NCI-H82 (cell line): ENCODE measurements at regions not wholly inside any gene's neighbourhood (a gene's known extent, or its start where the extent isn't known, plus 50 kb on each side); places are given as distances from the start of the nearest gene placed in this dataset.
"Not testable (repeated sequence)": the region's sequence is repeated elsewhere in the genome, so short reads cannot be mapped to it uniquely, and the experiment has no call there.

Source experiments
- DNase-seq: peaks from one replicate; lab custom pipeline; 2025; lab: John Stamatoyannopoulos, UW

GRCh38 chr1:30660241-30660640 is 63.1 kb downstream of the MATN1 start:
- DNase-seq = no peak

GRCh38 chr1:30659702-30660101 is 63.7 kb downstream of the MATN1 start:
- no peak for DNase-seq

- not testable (repeated sequence) for DNase-seq
Measured at GRCh38 chr1:30658375-30658774, 65.0 kb downstream of the MATN1 start.

- no peak for DNase-seq
Measured at GRCh38 chr1:30658014-30658336, 65.4 kb downstream of the MATN1 start.

GRCh38 chr1:30657131-30658013 is 66.0 kb downstream of the MATN1 start:
- DNase-seq = no peak

- no peak for DNase-seq
Measured at GRCh38 chr1:30656171-30656940, 67.0 kb downstream of the MATN1 start.

GRCh38 chr1:30655672-30656071 is 67.7 kb downstream of the MATN1 start:
- no peak for DNase-seq

- no peak for DNase-seq
Measured at GRCh38 chr1:30654188-30654587, 69.2 kb downstream of the MATN1 start.

- DNase-seq = peak; percentile 65
Measured at GRCh38 chr1:30652152-30652841, 71.1 kb downstream of the MATN1 start.

GRCh38 chr1:30651395-30651794 is 72.0 kb downstream of the MATN1 start:
- not testable (repeated sequence) for DNase-seq

GRCh38 chr1:30650968-30651320 is 72.4 kb downstream of the MATN1 start:
- no peak for DNase-seq

- no peak for DNase-seq
Measured at GRCh38 chr1:30650038-30650967, 73.1 kb downstream of the MATN1 start.

GRCh38 chr1:30649321-30649991 is 73.9 kb downstream of the MATN1 start:
- DNase-seq = no peak

GRCh38 chr1:30648408-30649000 is 74.9 kb downstream of the MATN1 start:
- DNase-seq = no peak

- no peak for DNase-seq
Measured at GRCh38 chr1:30645807-30646206, 77.6 kb downstream of the MATN1 start.

GRCh38 chr1:30642391-30643120 is 80.8 kb downstream of the MATN1 start:
- no peak for DNase-seq

- no peak for DNase-seq
Measured at GRCh38 chr1:30641572-30642353, 81.6 kb downstream of the MATN1 start.

GRCh38 chr1:30639881-30640452 is 83.4 kb downstream of the MATN1 start:
- peak; percentile 62 for DNase-seq

- no peak for DNase-seq
Measured at GRCh38 chr1:30638811-30639210, 84.6 kb downstream of the MATN1 start.
